ENCODE measurements at regions not wholly inside any gene's neighbourhood (a gene's known extent, or its start where the extent isn't known, plus 50 kb on each side); places are given as distances from the start of the nearest gene placed in this dataset.
A peak's percentile ranks its signal among the peaks of the same experiment; 100 is the strongest.

DNA sequence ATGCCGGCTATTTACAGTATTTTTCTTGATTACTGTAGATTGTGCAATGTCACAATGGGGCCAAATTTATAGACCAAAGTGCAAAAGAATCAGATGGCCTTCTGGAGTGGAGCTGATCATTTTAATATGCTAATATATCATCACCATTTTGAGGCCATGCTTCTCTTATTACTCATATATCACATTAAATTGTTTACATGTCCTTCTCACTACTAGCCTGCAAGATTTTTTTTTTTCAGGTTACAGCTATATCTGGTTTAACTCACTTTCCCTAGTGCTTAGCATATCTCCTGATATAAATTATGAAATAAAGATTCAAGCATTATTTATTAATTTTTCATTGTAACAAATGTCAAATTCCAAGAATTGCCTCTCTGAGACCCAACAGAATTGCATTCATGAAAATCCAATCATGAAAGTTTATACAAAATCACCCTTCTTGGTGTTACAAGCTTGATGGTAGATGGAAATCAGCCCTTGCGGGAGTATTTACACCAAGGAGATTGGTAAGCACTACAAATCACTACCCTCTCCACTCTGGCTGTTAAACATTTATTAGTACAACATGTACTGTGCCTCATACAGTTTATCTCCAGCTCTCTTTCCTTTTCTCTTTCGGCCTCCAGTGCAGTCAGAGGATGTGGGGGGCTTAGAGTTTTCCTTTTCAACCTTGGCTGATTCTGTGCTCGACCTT is 703.9 kb downstream of the BRINP1 start:
- no peak for TF ChIP-seq CTCF (IDR thresholded peaks at IDR 0.05)
- no peak for TF ChIP-seq POLR2A (IDR thresholded peaks at IDR 0.05)
- TF ChIP-seq EP300 (IDR thresholded peaks at IDR 0.05) = peak; percentile 26 to 94 (median 72)
- peak; percentile 56 to 92 (median 83) for TF ChIP-seq POLR2AphosphoS5 (IDR thresholded peaks at IDR 0.05)
